LNCAP (cell line): ENCODE measurements at regions not wholly inside any gene's neighbourhood (a gene's known extent, or its start where the extent isn't known, plus 50 kb on each side); places are given as distances from the start of the nearest gene placed in this dataset.

Source experiments
- CTCF ChIP-seq: fragments of 450-650 bp; IDR thresholded peaks from 2 replicates; pipeline ENCODE4 v1.5.1; 2017; ENCODE audit warnings: mild to moderate bottlenecking

DNA sequence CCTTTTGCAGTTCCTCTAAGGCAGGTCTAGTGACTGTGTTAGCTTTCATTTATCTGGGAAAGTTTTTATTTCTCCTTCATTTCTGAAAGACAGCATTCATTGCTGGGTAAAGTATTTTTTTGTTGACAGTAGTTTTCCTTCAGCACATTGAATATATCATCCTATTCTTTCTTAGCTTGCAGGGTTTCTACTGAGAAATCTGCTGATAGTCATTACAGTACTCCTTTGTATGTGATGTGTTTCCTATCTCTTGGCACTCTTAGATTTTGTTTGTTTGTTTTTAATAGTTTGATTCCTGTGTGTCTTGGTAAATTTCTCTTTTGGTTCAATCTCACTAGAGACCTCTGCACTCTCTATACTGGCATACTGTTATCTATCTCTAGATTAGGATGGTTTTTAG, 1667.9 kb downstream of the SLITRK1 start:
- no peak for TF ChIP-seq CTCF

DNA sequence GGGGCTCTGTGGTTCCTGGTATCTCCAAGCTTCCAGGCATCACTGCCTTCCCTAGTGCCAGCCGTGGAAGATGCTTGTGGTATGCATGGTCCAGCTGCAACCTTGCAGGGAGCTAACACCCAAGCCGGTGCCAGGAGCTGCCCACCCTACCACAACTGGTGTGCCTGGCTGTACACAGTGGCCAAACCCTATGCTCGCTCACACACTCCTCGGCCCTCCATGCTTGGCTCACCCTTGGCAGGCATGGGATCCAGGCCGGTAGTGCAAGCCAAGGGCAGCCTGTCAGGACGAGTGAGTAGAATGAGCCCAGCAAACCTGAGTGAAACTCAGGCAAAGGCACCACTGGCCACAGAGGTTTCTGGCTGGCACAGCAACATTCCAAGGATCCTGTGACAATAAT, 1676.0 kb downstream of the SLITRK1 start:
- TF ChIP-seq CTCF = no peak

DNA sequence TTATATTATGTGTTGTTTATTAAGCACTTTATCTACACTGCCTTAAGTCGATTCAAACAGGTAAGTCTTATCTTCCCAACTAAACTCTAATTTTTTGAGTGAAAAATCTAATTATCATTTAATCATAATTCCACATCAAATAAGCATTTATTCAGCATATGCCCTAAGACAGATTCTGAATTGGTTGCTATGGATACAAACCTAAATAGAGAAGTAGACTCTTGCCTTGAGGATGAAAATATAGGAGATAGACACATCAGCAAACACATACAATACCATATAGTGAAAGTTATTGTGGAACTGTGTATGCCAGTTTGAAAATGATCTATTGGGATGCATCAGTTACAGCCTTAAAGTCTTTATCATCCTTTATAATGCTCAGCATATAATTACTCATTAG, 1679.9 kb downstream of the SLITRK1 start:
- TF ChIP-seq CTCF = no peak

- no peak for TF ChIP-seq CTCF
Observed at GRCh38 chr13:82196087-82196486, 1686.2 kb downstream of the SLITRK1 start.

DNA sequence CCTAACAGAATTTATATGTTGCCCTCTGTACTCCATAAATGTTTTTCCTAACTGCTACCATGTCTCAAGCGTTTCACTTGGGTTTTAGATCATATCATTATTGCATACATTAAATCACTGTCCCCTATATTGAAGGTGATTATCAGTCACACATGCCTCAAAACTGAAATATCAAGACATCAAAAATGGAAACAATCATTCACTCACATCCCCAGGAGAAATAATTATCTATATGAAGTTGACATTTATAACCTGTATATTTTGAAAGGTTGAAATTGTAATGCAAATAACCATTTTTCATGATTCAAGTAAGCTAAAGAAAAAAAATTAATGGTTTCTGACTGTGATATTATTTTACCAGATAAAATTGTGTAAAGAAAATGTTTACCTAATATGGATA, 1695.0 kb downstream of the SLITRK1 start:
- TF ChIP-seq CTCF = no peak

DNA sequence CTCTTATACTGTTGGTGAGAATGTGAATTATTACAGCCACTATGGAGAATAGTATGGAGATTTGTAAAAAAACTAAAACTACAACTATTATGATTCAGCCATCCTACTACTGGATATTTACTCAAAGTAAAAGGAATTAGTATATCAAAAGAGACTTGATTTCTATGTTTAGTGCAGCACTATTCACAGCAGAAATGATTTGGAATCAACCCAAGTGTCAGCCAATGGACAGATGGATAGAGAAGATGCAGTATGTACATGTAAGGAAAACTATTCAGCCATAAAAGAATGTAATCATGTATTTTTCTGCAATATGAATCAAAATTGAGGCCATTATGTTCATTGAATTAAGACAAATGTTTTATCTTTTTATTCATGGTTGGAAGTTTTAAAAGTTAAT, 1705.5 kb downstream of the SLITRK1 start:
- TF ChIP-seq CTCF = no peak

- no peak for TF ChIP-seq CTCF
Observed at GRCh38 chr13:82165396-82166174, 1716.7 kb downstream of the SLITRK1 start.

- no peak for TF ChIP-seq CTCF
Observed at GRCh38 chr13:82147526-82147925, 1734.7 kb downstream of the SLITRK1 start.
